Ovary (tissue), 7 donors: ENCODE measurements at regions not wholly inside any gene's neighbourhood (a gene's known extent, or its start where the extent isn't known, plus 50 kb on each side); places are given as distances from the start of the nearest gene placed in this dataset.

Experiments used
- DNase-seq, 5 donors: peaks; one replicate each; pipeline ENCODE4 v3.0.0-alpha.2; 2019 to 2020
- H3K27ac ChIP-seq, 2 donors: fragments of 200-600 bp; one replicate each; pipeline versions ENCODE4 v1.5.1 to v1.8.0; 2019 to 2022
- H3K27me3 ChIP-seq: fragments of 200-600 bp; one replicate; pipeline ENCODE4 v1.8.0; 2022
- H3K36me3 ChIP-seq: fragments of 200-600 bp; sonication (generic); one replicate; pipeline ENCODE4 v1.5.1; 2019
- H3K4me1 ChIP-seq: one replicate; pipeline ENCODE4 v1.8.1; 2013; ENCODE audit warnings: mild to moderate bottlenecking, moderate library complexity; ENCODE audit not compliant: insufficient read depth
- H3K4me3 ChIP-seq: fragments of 200-600 bp; sonication (generic); one replicate; pipeline ENCODE4 v1.5.1; 2017
- H3K9me3 ChIP-seq, 2 donors: fragments of 200-600 bp in 1 of 2; sonication (generic) in 1 of 2; one replicate each; pipeline versions ENCODE4 v1.5.1 to v1.8.1; 2013 to 2019; ENCODE audit warnings: mild to moderate bottlenecking in 1 of 2, moderate library complexity in 1 of 2
- EP300 ChIP-seq: sonication (generic); formaldehyde crosslinking; IDR thresholded peaks from one replicate; pipeline ENCODE4 v1.6.1; 2017; ENCODE audit warnings: antibody characterized with exemption
- POLR2A ChIP-seq: fragments of 450-650 bp; IDR thresholded peaks from one replicate; pipeline ENCODE4 v1.6.1; 2017; ENCODE audit warnings: antibody characterized with exemption, mild to moderate bottlenecking, moderate library complexity
- WGBS, 3 donors: extraction: QIAGEN DNeasy Blood & Tissue Kit in 1 of 3; methylation state at CpG; one replicate each; pipeline versions ENCODE4 v1.1.5 to v1.1.7; 2013 to 2017; 5-methylcytosine and 5-hydroxymethylcytosine counted together
- intact Hi-C, 4 donors: fragments of 100-400 bp; cut with DNase I; formaldehyde crosslinking; loops; one replicate each; pipeline versions ENCODE4 v1.11.0 to v1.15.1; 2022 to 2023
- TF ChIP-seq, protein P1 (sequence below), 3 donors: fragments of 450-650 bp in 2 of 3; fragments of 200-600 bp in 1 of 3; IDR thresholded peaks; one replicate each; pipeline versions ENCODE4 v1.5.1 to v1.8.0; 2016 to 2022; ENCODE audit warnings: antibody characterized with exemption in 3 of 3, mild to moderate bottlenecking in 1 of 3
- donor health status: DM: no; HTN: no; CAD: no; lungs with moderate emphysema.
- donor health status: DM: no; HTN: no; CAD: no.
- donor health status: Bipolar disorder and iron deficiency.
- donor health status: DM: no; HTN: no; CAD: no.
- donor health status: DM: yes; HTN: yes; CAD: no.

- 88 to 96% (median 92%) methylated on average over 7 of the region's 7 CpGs for WGBS, 3 donors
- no peak for DNase-seq
- intact Hi-C loops = no loop called here
- no peak overlapping the region for H3K27ac ChIP-seq
- no peaks in the 10 kb centered on the region for H3K4me1 ChIP-seq
- H3K9me3 ChIP-seq = no peaks in the 10 kb centered on the region
- TF ChIP-seq POLR2A (no peak), EP300 (no peak)
- TF ChIP-seq, protein P1, sequence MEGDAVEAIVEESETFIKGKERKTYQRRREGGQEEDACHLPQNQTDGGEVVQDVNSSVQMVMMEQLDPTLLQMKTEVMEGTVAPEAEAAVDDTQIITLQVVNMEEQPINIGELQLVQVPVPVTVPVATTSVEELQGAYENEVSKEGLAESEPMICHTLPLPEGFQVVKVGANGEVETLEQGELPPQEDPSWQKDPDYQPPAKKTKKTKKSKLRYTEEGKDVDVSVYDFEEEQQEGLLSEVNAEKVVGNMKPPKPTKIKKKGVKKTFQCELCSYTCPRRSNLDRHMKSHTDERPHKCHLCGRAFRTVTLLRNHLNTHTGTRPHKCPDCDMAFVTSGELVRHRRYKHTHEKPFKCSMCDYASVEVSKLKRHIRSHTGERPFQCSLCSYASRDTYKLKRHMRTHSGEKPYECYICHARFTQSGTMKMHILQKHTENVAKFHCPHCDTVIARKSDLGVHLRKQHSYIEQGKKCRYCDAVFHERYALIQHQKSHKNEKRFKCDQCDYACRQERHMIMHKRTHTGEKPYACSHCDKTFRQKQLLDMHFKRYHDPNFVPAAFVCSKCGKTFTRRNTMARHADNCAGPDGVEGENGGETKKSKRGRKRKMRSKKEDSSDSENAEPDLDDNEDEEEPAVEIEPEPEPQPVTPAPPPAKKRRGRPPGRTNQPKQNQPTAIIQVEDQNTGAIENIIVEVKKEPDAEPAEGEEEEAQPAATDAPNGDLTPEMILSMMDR (IDR thresholded peaks at IDR 0.05) = no peak
- no peaks in the 10 kb centered on the region for H3K36me3 ChIP-seq
- no peaks in the 10 kb centered on the region for H3K27me3 ChIP-seq
- H3K4me3 ChIP-seq = no peak overlapping the region
These were observed 492.0 kb upstream of the NRSN1 start for GRCh38 chr6:23633996-23634395.

- no peak for DNase-seq
- TF ChIP-seq POLR2A (no peak), EP300 (no peak)
- TF ChIP-seq, protein P1 (IDR thresholded peaks at IDR 0.05) = no peak
These were observed 490.9 kb upstream of the NRSN1 start for GRCh38 chr6:23635150-23635549.

DNA sequence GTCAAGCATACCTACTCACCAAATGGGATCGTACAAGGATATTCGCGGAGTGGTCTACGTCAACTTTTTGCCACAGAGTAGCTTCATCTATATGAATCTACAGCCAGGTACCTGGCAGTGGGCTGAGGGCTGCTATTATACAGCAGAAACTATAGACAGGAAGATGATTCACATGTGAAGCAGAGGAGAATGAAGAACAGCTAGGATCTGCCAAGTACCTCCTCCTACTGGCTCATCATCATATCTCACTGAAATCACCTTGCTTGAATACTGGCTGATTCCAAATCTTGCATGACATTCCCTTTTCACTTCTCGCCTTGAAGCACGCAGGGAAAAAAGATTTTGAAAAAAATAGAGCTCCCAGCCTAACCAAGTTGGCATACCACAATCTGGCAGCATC lies 488.7 kb upstream of the NRSN1 start:
- WGBS, 3 donors = 90 to 95% (median 94%) methylated on average over 6 of the region's 6 CpGs
- DNase-seq = no peak

More at GRCh38 chr6:23635150-23635549, 490.9 kb upstream of the NRSN1 start:
- Histone ChIP-seq H3K36me3 (no peaks in the 10 kb centered on the region), H3K4me1 (no peaks in the 10 kb centered on the region), H3K27ac (no peak overlapping the region), H3K27me3 (no peaks in the 10 kb centered on the region), H3K4me3 (no peak overlapping the region), H3K9me3 (no peaks in the 10 kb centered on the region)
- intact Hi-C loops = no loop called here
- WGBS, 3 donors = 83 to 89% (median 87%) methylated on average over 4 of the region's 4 CpGs

DNA sequence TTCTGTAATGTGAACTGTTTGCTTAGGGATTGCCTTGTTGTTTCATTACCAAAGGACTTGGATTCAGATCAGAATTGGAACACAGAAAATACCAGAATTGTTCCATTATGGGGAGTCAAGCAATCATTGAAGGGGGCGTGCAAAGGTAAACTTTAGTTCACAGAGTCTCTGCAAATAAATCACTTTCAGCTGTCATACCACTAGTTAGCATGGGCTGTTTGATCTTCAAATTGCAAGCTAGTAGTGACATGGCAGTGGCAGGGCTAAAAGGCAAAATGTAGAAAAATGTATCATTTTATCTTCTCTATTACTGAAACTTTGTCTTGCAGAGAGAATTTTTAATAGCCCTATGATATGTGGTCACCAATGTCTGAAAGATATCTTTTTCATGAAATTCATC lies 483.2 kb upstream of the NRSN1 start:
- H3K27me3 ChIP-seq = no peaks in the 10 kb centered on the region
- no peak overlapping the region for H3K4me3 ChIP-seq
- no peak overlapping the region for H3K27ac ChIP-seq
- no peaks in the 10 kb centered on the region for H3K4me1 ChIP-seq
- no peak for DNase-seq
- no peaks in the 10 kb centered on the region for H3K36me3 ChIP-seq
- intact Hi-C loops = no loop called here
- no peaks in the 10 kb centered on the region for H3K9me3 ChIP-seq
- TF ChIP-seq EP300 = no peak
- TF ChIP-seq POLR2A = no peak
- TF ChIP-seq, protein P1 (IDR thresholded peaks at IDR 0.05) = no peak
- 76 to 82% (median 77%) methylated on average over 1 of the region's 1 CpG for WGBS, 3 donors

More for the DNA sequence above, 488.7 kb upstream of the NRSN1 start:
- H3K9me3 ChIP-seq = no peaks in the 10 kb centered on the region
- no peak overlapping the region for H3K4me3 ChIP-seq
- TF ChIP-seq EP300 (no peak), POLR2A (no peak)
- TF ChIP-seq, protein P1 (IDR thresholded peaks at IDR 0.05) = no peak
- no peaks in the 10 kb centered on the region for H3K27me3 ChIP-seq
- no peaks in the 10 kb centered on the region for H3K36me3 ChIP-seq
- H3K4me1 ChIP-seq = no peaks in the 10 kb centered on the region
- intact Hi-C loops = no loop called here
- no peak overlapping the region for H3K27ac ChIP-seq

GRCh38 chr6:23647045-23647444 lies 479.0 kb upstream of the NRSN1 start:
- TF ChIP-seq POLR2A (no peak), EP300 (no peak)
- TF ChIP-seq, protein P1 (IDR thresholded peaks at IDR 0.05) = no peak
- Histone ChIP-seq H3K27me3 (no peaks in the 10 kb centered on the region), H3K27ac (no peak overlapping the region), H3K9me3 (no peaks in the 10 kb centered on the region), H3K4me3 (no peak overlapping the region), H3K4me1 (no peaks in the 10 kb centered on the region), H3K36me3 (no peaks in the 10 kb centered on the region)
- intact Hi-C loops = no loop called here
- no peak for DNase-seq
